Astrocyte (in vitro differentiated cells and primary cell): ENCODE measurements at regions not wholly inside any gene's neighbourhood (a gene's known extent, or its start where the extent isn't known, plus 50 kb on each side); places are given as distances from the start of the nearest gene placed in this dataset.

ENCODE experiments used
- DNase-seq: peaks from one replicate; pipeline ENCODE4 v3.0.0-alpha.2; 2010; ENCODE audit warnings: low read depth
- FAIRE-seq: peaks from 2 replicates; lab custom pipeline; 2011; peaks lifted over from hg19 to GRCh38; lab: Jason Lieb, UNC
- H2AFZ ChIP-seq: 2 replicates; pipeline ENCODE4 v1.6.0; 2012; ENCODE audit warnings: low read depth, low read length, inconsistent platforms
- H3K27ac ChIP-seq: 2 replicates; pipeline ENCODE4 v1.5.1; 2011; ENCODE audit warnings: low read depth, low read length, inconsistent platforms
- H3K27me3 ChIP-seq: 2 replicates; pipeline ENCODE4 v1.6.0; 2011; ENCODE audit warnings: low read length, inconsistent platforms; ENCODE audit not compliant: insufficient read depth
- H3K36me3 ChIP-seq: 2 replicates; pipeline ENCODE4 v1.5.1; 2011; ENCODE audit warnings: low read length, inconsistent platforms; ENCODE audit not compliant: insufficient read depth
- H3K4me1 ChIP-seq: 2 replicates; pipeline ENCODE4 v1.5.1; 2011; ENCODE audit warnings: low read length, inconsistent platforms; ENCODE audit not compliant: insufficient read depth
- H3K4me2 ChIP-seq: 2 replicates; pipeline ENCODE4 v1.6.0; 2012; ENCODE audit warnings: low read length, inconsistent platforms
- H3K4me3 ChIP-seq: 2 replicates; pipeline ENCODE4 v1.5.1; 2011; ENCODE audit warnings: low read depth, mild to moderate bottlenecking, low read length, inconsistent platforms; ENCODE audit not compliant: insufficient read depth
- H3K79me2 ChIP-seq: 2 replicates; pipeline ENCODE4 v1.6.0; 2012; ENCODE audit warnings: mild to moderate bottlenecking, low read length, inconsistent platforms; ENCODE audit not compliant: insufficient read depth
- H3K9ac ChIP-seq: 2 replicates; pipeline ENCODE4 v1.6.0; 2012; ENCODE audit warnings: mild to moderate bottlenecking, low read length, inconsistent platforms
- H3K9me3 ChIP-seq: 2 replicates; pipeline ENCODE4 v1.5.1; 2012; ENCODE audit warnings: low read depth, mild to moderate bottlenecking, low read length, inconsistent platforms; ENCODE audit not compliant: insufficient read depth
- H4K20me1 ChIP-seq: 2 replicates; pipeline ENCODE4 v1.6.0; 2012; ENCODE audit warnings: low read length, inconsistent platforms; ENCODE audit not compliant: insufficient read depth
- H3K27ac Mint-ChIP-seq: one replicate; pipeline ENCODE4 v1.8.0; 2021; ENCODE audit warnings: mild to moderate bottlenecking, mixed read lengths; ENCODE audit not compliant: unreplicated experiment
- H3K27me3 Mint-ChIP-seq: one replicate; pipeline ENCODE4 v1.8.0; 2021; ENCODE audit warnings: low read depth, mixed read lengths; ENCODE audit not compliant: unreplicated experiment
- H3K36me3 Mint-ChIP-seq: one replicate; pipeline ENCODE4 v1.8.0; 2021; ENCODE audit warnings: low read depth, mixed read lengths; ENCODE audit not compliant: unreplicated experiment
- H3K4me1 Mint-ChIP-seq: one replicate; pipeline ENCODE4 v1.8.0; 2021; ENCODE audit warnings: low read depth, mixed read lengths; ENCODE audit not compliant: unreplicated experiment
- H3K4me3 Mint-ChIP-seq: one replicate; pipeline ENCODE4 v1.8.0; 2021; ENCODE audit warnings: mild to moderate bottlenecking, moderate library complexity, mixed read lengths; ENCODE audit not compliant: unreplicated experiment
- H3K9me3 Mint-ChIP-seq: one replicate; pipeline ENCODE4 v1.8.0; 2021; ENCODE audit warnings: mild to moderate bottlenecking, mixed read lengths; ENCODE audit not compliant: unreplicated experiment
- EZH2 ChIP-seq: IDR thresholded peaks from 2 replicates; pipeline ENCODE4 v1.6.1; 2012; ENCODE audit warnings: mild to moderate bottlenecking, low read length, inconsistent platforms; ENCODE audit not compliant: insufficient read depth
- TF ChIP-seq, protein P1 (sequence below): IDR thresholded peaks from 2 replicates; pipeline ENCODE4 v1.5.1; 2011; ENCODE audit warnings: low read depth, mild to moderate bottlenecking, inconsistent platforms, low read length, moderate library complexity; ENCODE audit not compliant: insufficient read depth

DNA sequence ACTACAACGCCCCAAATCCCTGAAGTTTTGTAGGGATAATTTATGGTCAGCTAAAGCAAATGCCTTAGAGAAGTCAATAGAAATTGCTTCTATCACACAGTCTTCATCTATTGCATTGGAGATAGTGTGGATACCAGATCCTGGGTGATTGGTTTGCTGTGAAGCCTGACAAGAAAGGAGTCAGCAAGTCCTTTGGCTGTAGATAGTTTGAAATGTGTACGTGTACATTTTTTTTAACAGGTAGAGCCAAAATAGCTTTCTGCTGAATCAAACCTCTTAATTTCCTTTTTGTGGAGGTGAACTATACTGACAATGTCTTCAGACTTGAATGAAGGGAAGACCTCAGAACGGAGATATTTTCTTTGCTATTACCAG is 312.3 kb downstream of the ZBBX start:
- no peak for DNase-seq
- FAIRE-seq: no peak
- H3K27ac ChIP-seq: no peak overlapping the region
- TF ChIP-seq, protein P1, sequence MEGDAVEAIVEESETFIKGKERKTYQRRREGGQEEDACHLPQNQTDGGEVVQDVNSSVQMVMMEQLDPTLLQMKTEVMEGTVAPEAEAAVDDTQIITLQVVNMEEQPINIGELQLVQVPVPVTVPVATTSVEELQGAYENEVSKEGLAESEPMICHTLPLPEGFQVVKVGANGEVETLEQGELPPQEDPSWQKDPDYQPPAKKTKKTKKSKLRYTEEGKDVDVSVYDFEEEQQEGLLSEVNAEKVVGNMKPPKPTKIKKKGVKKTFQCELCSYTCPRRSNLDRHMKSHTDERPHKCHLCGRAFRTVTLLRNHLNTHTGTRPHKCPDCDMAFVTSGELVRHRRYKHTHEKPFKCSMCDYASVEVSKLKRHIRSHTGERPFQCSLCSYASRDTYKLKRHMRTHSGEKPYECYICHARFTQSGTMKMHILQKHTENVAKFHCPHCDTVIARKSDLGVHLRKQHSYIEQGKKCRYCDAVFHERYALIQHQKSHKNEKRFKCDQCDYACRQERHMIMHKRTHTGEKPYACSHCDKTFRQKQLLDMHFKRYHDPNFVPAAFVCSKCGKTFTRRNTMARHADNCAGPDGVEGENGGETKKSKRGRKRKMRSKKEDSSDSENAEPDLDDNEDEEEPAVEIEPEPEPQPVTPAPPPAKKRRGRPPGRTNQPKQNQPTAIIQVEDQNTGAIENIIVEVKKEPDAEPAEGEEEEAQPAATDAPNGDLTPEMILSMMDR: no peak
- no peak for TF ChIP-seq EZH2
- H3K27ac Mint-ChIP-seq: no peak overlapping the region
- no peaks in the 10 kb centered on the region for H3K27me3 ChIP-seq
- no peaks in the 10 kb centered on the region for H3K4me1 Mint-ChIP-seq
- no peaks in the 10 kb centered on the region for H3K4me1 ChIP-seq
- no peaks in the 10 kb centered on the region for H3K36me3 ChIP-seq
- no peaks in the 10 kb centered on the region for H3K36me3 Mint-ChIP-seq
- no peak overlapping the region for H3K9ac ChIP-seq
- H3K4me3 Mint-ChIP-seq: no peak overlapping the region
- no peak overlapping the region for H3K4me2 ChIP-seq
- H3K9me3 Mint-ChIP-seq: no peaks in the 10 kb centered on the region
- no peak overlapping the region for H3K4me3 ChIP-seq
- no peaks in the 10 kb centered on the region for H3K79me2 ChIP-seq
- no peak overlapping the region for H2AFZ ChIP-seq
- H3K27me3 Mint-ChIP-seq: no peaks in the 10 kb centered on the region
- H3K9me3 ChIP-seq: no peaks in the 10 kb centered on the region
- no peaks in the 10 kb centered on the region for H4K20me1 ChIP-seq

DNA sequence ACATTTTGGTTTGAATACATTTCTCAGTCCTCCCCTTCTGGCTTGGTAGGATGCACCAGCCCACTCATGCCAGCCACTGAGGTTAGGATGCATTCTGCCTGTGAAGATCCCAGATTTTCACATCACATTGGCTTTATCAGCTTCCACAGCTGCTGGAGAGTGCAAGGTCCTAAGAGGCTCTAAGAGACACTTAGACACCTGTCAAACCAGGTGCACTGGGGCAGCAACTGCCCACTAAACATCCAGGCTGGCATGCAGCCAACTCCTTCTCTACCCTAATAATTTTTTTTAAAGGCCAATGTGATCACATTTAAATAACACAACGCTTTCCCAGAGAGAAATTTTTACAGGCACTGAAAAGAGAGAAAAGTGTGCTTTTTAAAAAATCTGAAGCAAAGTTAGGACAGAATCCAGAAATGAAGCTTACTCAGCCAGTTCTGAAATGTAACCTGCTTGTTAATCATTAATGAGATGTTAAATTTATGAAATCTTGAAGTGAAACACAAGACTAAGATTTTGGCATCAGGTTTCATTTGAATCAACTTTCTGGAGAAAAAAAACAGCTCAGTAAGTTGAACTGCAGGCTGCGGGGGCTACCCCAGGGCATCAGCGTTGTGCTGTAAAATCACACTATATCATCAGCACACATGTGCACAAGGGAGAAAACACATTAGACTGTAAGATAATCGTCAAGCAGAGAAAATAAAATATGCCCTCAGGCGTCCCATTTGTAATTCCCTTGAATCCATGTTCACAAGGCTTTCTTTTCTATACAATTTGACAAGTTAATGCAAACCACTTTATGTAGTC is 312.9 kb downstream of the ZBBX start:
- Histone ChIP-seq H3K27me3 (no peaks in the 10 kb centered on the region), H3K27ac (no peak overlapping the region), H3K4me2 (no peak overlapping the region), H3K79me2 (no peaks in the 10 kb centered on the region), H3K9ac (no peak overlapping the region), H3K4me1 (no peaks in the 10 kb centered on the region), H2AFZ (no peak overlapping the region), H4K20me1 (no peaks in the 10 kb centered on the region), H3K9me3 (no peaks in the 10 kb centered on the region), H3K4me3 (no peak overlapping the region), H3K36me3 (no peaks in the 10 kb centered on the region)
- DNase-seq: no peak
- Mint-ChIP-seq H3K27ac (no peak overlapping the region), H3K27me3 (no peaks in the 10 kb centered on the region), H3K4me1 (no peaks in the 10 kb centered on the region), H3K9me3 (no peaks in the 10 kb centered on the region), H3K36me3 (no peaks in the 10 kb centered on the region), H3K4me3 (no peak overlapping the region)
- TF ChIP-seq EZH2: no peak
- TF ChIP-seq, protein P1: no peak
- no peak for FAIRE-seq

GRCh38 chr3:167057581-167057980 is 322.5 kb downstream of the ZBBX start:
- no peaks in the 10 kb centered on the region for H3K27me3 ChIP-seq

More at GRCh38 chr3:167057581-167057980, 322.5 kb downstream of the ZBBX start:
- H3K36me3 ChIP-seq: no peaks in the 10 kb centered on the region
- Mint-ChIP-seq H3K9me3 (peaks cover 11% of the 10 kb centered on the region), H3K27me3 (no peaks in the 10 kb centered on the region), H3K36me3 (no peaks in the 10 kb centered on the region), H3K27ac (no peak overlapping the region), H3K4me3 (no peak overlapping the region), H3K4me1 (no peaks in the 10 kb centered on the region)
- no peak overlapping the region for H3K4me3 ChIP-seq
- FAIRE-seq: no peak
- no peaks in the 10 kb centered on the region for H3K4me1 ChIP-seq
- no peak overlapping the region for H3K4me2 ChIP-seq
- no peak for DNase-seq
- H3K9me3 ChIP-seq: no peaks in the 10 kb centered on the region
- no peaks in the 10 kb centered on the region for H3K79me2 ChIP-seq
- H2AFZ ChIP-seq: no peak overlapping the region
- H3K9ac ChIP-seq: no peak overlapping the region
- TF ChIP-seq EZH2: no peak
- TF ChIP-seq, protein P1: no peak
- no peaks in the 10 kb centered on the region for H4K20me1 ChIP-seq
- no peak overlapping the region for H3K27ac ChIP-seq
